Body of pancreas (tissue), 4 donors: ENCODE measurements at regions not wholly inside any gene's neighbourhood (a gene's known extent, or its start where the extent isn't known, plus 50 kb on each side); places are given as distances from the start of the nearest gene placed in this dataset.

ENCODE experiments used
- POLR2A ChIP-seq, 3 donors: fragments of 450-650 bp; IDR thresholded peaks; one replicate each; pipeline ENCODE4 v1.6.1; 2016; ENCODE audit warnings: antibody characterized with exemption in 3 of 3, mild to moderate bottlenecking in 2 of 3
- TF ChIP-seq, protein P1 (sequence below), 7 experiments: fragments of 450-650 bp in 4 of 7; fragments of 200-600 bp in 3 of 7; sonication (generic) in 3 of 7; IDR thresholded peaks; one replicate each; pipeline ENCODE4 v1.5.1; 2016 to 2019; ENCODE audit warnings: antibody characterized with exemption in 7 of 7

GRCh38 chr11:134015556-134015955 is 53.3 kb upstream of the JAM3 start:
- TF ChIP-seq, protein P1, sequence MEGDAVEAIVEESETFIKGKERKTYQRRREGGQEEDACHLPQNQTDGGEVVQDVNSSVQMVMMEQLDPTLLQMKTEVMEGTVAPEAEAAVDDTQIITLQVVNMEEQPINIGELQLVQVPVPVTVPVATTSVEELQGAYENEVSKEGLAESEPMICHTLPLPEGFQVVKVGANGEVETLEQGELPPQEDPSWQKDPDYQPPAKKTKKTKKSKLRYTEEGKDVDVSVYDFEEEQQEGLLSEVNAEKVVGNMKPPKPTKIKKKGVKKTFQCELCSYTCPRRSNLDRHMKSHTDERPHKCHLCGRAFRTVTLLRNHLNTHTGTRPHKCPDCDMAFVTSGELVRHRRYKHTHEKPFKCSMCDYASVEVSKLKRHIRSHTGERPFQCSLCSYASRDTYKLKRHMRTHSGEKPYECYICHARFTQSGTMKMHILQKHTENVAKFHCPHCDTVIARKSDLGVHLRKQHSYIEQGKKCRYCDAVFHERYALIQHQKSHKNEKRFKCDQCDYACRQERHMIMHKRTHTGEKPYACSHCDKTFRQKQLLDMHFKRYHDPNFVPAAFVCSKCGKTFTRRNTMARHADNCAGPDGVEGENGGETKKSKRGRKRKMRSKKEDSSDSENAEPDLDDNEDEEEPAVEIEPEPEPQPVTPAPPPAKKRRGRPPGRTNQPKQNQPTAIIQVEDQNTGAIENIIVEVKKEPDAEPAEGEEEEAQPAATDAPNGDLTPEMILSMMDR (IDR thresholded peaks at IDR 0.05): no peak
- TF ChIP-seq POLR2A (IDR thresholded peaks at IDR 0.05): no peak
